HT-29 (cell line): ENCODE measurements at regions not wholly inside any gene's neighbourhood (a gene's known extent, or its start where the extent isn't known, plus 50 kb on each side); places are given as distances from the start of the nearest gene placed in this dataset.
A peak's percentile ranks its signal among the peaks of the same experiment; 100 is the strongest.

ENCODE experiments used
- DNase-seq: peaks from one replicate; pipeline ENCODE4 v3.0.0-alpha.2; 2015; ENCODE audit warnings: low spot score

- DNase-seq, result no peak
Observed at GRCh38 chr3:164267053-164267452, 811.2 kb downstream of the SI start.

DNA sequence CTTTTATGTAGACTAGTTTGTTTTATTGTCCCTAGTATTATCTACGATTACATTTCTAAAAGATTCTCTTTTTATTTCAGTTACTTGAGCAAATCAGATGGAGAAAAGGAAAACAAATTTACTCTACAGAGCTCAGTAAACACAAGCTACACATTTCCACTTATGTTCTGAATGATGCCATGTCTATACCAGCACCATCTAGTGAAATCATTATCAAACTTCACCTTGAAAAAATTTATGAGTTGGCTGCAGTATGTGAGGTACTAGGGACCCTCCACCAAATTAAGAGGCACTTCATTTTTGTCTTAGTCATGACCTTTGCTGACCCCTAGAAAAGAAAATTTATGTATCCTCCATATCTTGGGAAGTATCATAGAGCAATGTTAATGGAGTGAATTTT lies 827.4 kb downstream of the SI start:
- DNase-seq, result no peak

GRCh38 chr3:164236851-164237250 lies 841.4 kb downstream of the SI start:
- DNase-seq, result no peak

GRCh38 chr3:164235289-164236028 lies 842.8 kb downstream of the SI start:
- DNase-seq, result no peak

DNA sequence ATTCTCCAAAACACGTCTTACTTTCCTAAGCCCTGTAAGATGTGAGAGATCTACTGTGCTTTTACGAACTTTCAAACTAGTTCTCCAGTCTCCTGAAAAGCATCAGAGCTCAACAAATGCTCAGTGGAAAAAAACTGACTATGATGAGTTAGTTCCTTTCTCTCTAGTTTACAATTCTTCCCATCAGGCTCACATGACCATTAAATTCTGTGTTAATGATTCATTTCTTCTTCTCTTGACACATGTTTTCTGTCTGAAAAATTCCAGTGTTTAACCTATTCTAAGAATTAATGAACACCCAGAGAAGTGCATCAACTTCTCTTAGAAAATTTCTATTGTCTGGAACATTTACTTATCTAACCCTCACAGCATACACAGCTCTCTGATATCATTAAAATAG lies 844.3 kb downstream of the SI start:
- no peak for DNase-seq

DNA sequence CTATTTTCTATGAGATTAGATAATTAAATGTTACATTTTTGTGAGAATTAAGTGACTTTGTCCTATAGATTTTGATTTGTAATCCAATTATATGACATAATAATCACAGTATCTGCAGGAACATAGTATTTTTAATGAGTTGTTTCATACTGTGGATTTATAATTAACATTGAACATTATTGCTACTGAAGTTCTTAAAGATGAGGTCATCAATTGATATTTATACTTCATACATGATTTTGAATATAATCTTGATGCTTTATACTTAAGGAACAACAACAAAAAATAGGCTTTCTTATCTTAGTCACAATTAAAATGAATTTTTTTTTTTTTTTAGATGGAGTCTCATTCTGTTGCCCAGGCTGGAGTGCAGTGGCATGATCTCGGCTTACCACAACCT lies 846.6 kb downstream of the SI start:
- DNase-seq, result no peak

DNA sequence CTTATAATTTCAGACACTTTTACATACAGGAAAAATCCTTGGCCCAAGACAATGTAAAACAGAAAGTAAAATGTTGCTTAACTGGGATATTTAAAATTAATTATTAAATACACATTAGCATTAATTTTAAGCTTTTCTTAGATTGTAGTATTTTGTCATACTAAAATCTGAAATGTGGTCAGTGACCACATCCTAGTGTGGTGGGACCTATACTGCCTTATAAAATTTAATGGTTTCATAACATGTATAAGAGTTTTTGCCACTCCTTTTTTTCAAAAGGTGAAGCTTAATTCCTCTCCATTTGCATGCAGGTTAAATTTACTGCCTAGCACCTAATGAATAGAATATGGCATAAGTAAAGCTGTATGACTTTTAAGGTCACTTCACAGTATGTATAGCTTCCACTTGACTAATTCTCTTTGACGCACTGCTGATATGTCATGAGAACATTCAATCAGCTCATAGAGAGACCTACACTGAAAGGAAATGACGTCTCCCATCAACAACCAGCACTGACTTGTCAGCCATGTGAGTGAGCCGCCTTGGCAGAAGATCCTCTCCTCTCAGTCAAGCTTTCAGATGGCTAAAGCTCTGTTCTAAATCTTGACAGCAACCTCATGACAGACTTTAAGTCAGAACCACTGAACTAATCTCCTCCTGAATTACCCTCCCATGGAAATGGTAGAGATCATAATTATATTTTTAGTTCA lies 847.8 kb downstream of the SI start:
- DNase-seq, result no peak

GRCh38 chr3:164224126-164224525 lies 854.2 kb downstream of the SI start:
- DNase-seq, result no peak

DNA sequence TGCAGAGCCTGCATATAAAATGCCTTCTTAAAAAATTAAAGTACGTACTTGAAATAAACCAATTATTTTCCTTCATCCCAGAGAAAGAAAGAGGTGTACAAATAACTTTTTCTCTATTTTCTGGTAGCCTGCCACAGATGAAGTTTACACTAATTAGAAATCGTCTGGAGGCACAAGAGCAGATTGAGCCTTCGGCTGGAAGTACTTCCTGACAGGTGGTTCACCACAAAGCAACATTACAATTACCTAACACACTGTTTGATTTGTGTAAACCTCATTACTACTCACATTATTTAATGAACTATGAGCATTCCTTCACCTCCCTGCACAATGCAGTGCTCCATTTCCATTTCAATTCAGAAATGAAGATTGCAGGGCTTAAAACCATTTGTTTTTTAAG lies 856.1 kb downstream of the SI start:
- no peak for DNase-seq

- DNase-seq, result no peak
Observed at GRCh38 chr3:164221297-164221696, 857.0 kb downstream of the SI start.

GRCh38 chr3:164209363-164209762 lies 868.9 kb downstream of the SI start:
- DNase-seq, result no peak

DNA sequence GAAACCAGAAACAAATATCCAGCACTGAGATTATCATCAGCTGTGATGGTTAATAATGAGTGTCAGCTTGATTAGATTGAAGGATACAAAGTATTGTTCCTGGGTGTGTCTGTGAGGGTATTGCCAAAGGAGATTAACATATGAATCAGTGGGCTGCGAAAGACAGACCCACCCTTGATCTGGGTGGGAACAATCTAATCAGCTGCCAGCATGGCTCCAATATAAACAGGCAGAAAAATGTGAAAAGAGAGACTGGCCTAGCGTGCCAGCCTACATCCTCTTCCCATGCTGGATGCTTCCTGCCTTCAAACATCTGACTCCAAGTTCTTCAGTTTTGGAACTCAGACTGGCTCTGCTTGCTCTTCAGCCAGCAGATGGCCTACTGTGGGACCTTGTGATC lies 869.5 kb downstream of the SI start:
- DNase-seq, result no peak

DNA sequence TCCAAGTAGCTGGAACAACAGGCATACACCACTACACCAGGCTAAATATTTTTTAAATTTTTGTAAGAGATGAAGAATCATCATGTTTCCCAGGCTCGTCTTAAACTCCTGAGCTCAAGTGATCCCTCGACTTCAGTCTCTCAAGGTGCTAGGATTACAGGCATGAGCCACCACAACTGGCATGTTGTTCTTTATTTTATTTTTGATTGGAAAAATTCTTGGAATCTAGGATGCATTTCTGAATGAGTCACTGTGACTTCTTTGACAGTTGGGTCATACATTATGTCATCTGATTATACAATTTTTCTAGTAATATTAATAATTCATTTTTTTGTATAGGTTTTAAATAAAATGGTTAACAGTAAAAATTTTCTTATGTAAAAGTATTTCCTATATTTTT lies 870.2 kb downstream of the SI start:
- no peak for DNase-seq

DNA sequence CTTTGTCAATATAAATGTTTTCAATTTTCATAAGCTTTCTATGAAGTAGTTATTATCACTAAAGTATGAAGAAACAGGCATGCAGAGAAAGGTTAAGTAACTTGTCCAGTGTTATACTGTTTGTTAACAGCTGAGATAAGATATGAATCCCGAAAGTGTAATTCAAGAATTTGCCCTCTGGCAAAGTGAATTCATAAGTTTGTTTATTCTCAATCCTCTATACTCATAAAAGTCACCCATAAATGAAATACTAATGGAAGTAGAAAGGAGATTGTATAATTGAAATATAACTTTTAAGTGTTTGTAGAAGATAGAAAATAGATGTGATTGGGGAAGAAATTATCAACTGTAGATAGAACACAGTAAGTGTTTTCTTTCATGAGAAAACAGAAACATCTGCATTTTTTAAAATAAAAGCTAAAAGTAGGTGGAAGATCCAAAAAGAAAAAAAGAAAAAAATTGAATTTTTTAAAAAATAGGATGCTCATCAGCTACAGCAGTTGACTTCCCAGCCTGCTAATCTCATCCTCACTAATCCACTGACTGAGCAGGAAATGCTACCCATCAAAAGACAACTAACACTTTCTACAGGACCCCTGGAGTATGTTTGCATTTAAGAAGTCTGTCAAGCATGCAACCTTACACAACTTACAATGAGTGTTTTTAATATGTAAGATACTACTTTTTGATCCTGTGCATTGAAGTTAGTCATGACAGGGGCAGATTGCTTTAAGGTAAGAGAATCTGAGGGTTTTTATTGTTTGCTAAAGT lies 878.1 kb downstream of the SI start:
- no peak for DNase-seq

- no peak for DNase-seq
Observed at GRCh38 chr3:164196477-164196876, 881.8 kb downstream of the SI start.

- DNase-seq, result peak; percentile 25
Observed at GRCh38 chr3:164194842-164195241, 883.5 kb downstream of the SI start.

- no peak for DNase-seq
Observed at GRCh38 chr3:164192974-164193373, 885.3 kb downstream of the SI start.

DNA sequence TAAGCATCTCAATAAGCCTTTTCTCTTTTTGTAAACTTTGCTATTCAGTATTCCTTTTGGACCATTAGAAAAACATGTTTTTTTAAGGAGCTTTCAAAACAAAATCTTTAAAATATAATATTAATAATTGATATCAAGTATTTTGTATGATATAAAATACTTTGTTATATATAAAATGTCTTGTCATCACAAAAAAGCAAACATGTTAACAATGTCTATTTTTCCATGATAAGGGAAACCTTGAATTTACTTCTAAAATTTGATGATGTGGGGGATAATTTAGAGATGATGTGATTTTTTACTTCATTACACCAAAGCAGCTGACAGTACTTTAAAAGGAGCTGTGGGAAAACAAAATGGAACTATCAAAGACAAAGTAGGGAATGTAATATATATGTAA lies 887.7 kb downstream of the SI start:
- DNase-seq, result no peak

- no peak for DNase-seq
Observed at GRCh38 chr3:164186095-164186494, 892.2 kb downstream of the SI start.

DNA sequence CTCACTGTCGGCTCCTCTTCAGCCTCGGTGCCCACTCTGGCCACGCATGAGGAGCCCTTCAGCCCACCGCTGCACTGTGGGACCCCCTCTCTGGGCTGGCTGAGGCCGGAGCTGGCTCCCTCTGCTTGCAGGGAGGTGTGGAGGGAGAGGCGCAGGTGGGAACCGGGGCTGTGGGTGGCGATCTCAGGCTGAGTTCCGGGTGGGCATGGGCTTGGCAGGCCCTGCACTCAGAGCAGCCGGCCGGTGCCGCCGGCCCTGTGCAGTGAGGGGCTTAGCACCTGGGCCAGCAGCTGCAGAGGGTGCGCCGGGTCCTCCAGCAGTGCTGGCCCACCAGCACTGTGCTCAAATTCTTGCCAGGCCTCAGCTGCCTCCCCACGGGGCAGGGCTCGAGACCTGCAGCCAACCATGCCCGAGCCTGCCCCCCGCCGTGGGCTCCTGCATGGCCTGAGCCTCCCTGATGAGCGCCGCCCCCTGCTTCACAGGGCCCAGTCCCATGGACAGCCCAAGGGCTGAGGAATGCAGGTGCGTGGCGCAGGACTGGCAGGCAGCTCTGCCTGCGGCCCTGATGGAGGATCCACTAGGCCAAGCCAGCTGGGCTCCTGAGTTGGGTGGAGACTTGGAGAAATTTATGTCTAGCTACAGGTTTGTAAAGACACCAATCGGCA lies 899.1 kb downstream of the SI start:
- DNase-seq, result no peak

GRCh38 chr3:164174059-164174458 lies 904.2 kb downstream of the SI start:
- DNase-seq, result no peak

GRCh38 chr3:164155400-164155799 lies 922.9 kb downstream of the SI start:
- no peak for DNase-seq
